Cardiac fibroblast (primary cell): ENCODE measurements at regions not wholly inside any gene's neighbourhood (a gene's known extent, or its start where the extent isn't known, plus 50 kb on each side); places are given as distances from the start of the nearest gene placed in this dataset.

Experiments used
- DNase-seq, 2 donors: peaks; one replicate each; pipeline versions ENCODE4 v3.0.0 to v3.0.0-alpha.2; 2010; ENCODE audit warnings: low read depth in 2 of 2
- H3K4me3 ChIP-seq, 2 donors: replicated peaks in 1 of 2; 1 replicate in 1 of 2; 2 replicates in 1 of 2; pipeline ENCODE4 v1.5.1; 2011; ENCODE audit warnings: low read depth in 2 of 2, low read length in 2 of 2, mild to moderate bottlenecking in 2 of 2, moderate library complexity in 1 of 2
- CTCF ChIP-seq: IDR thresholded peaks from one replicate; pipeline ENCODE4 v1.5.1; 2011; ENCODE audit warnings: low read depth, mild to moderate bottlenecking, low read length, inconsistent platforms

GRCh38 chr5:68395302-68395701 lies 179.7 kb downstream of the PIK3R1 start:
- no peak for TF ChIP-seq CTCF
- DNase-seq = no peak
- H3K4me3 ChIP-seq = no peak overlapping the region

GRCh38 chr5:68395926-68396511 lies 180.5 kb downstream of the PIK3R1 start:
- no peak overlapping the region for H3K4me3 ChIP-seq
- DNase-seq = no peak

GRCh38 chr5:68396722-68397121 lies 181.2 kb downstream of the PIK3R1 start:
- no peak for DNase-seq

More at GRCh38 chr5:68395926-68396511, 180.5 kb downstream of the PIK3R1 start:
- TF ChIP-seq CTCF = no peak

GRCh38 chr5:68398146-68398812 lies 182.7 kb downstream of the PIK3R1 start:
- no peak for DNase-seq
- no peak overlapping the region for H3K4me3 ChIP-seq
- no peak for TF ChIP-seq CTCF

More at GRCh38 chr5:68396722-68397121, 181.2 kb downstream of the PIK3R1 start:
- TF ChIP-seq CTCF = no peak
- H3K4me3 ChIP-seq = no peak overlapping the region

GRCh38 chr5:68403301-68403700 lies 187.7 kb downstream of the PIK3R1 start:
- no peak for TF ChIP-seq CTCF
- peak in 1 of 2 donors; percentile 21 for DNase-seq
- H3K4me3 ChIP-seq = no peak overlapping the region

- no peak for TF ChIP-seq CTCF
- H3K4me3 ChIP-seq = no peak overlapping the region
These were observed 188.7 kb downstream of the PIK3R1 start for GRCh38 chr5:68404246-68404645.

More at GRCh38 chr5:68404246-68404645, 188.7 kb downstream of the PIK3R1 start:
- no peak for DNase-seq
